Suprapubic skin (tissue), 4 donors: ENCODE measurements at regions not wholly inside any gene's neighbourhood (a gene's known extent, or its start where the extent isn't known, plus 50 kb on each side); places are given as distances from the start of the nearest gene placed in this dataset.

Experiments
- EP300 ChIP-seq: sonication (generic); formaldehyde crosslinking; IDR thresholded peaks from one replicate; pipeline ENCODE4 v1.6.1; 2017; ENCODE audit warnings: antibody characterized with exemption
- POLR2A ChIP-seq, 2 donors: fragments of 450-650 bp; IDR thresholded peaks; one replicate each; pipeline ENCODE4 v1.6.1; 2017; ENCODE audit warnings: antibody characterized with exemption in 2 of 2, mild to moderate bottlenecking in 2 of 2, moderate library complexity in 2 of 2
- POLR2AphosphoS5 ChIP-seq, 3 donors: sonication (generic); formaldehyde crosslinking; IDR thresholded peaks; one replicate each; pipeline ENCODE4 v1.6.1; 2017; ENCODE audit warnings: antibody characterized with exemption in 3 of 3
- TF ChIP-seq, protein P1 (sequence below), 2 donors: fragments of 200-600 bp in 1 of 2; fragments of 450-650 bp in 1 of 2; sonication (generic) in 1 of 2; IDR thresholded peaks; one replicate each; pipeline ENCODE4 v1.5.1; 2016 to 2019; ENCODE audit warnings: antibody characterized with exemption in 2 of 2, mild to moderate bottlenecking in 1 of 2, moderate library complexity in 1 of 2

DNA sequence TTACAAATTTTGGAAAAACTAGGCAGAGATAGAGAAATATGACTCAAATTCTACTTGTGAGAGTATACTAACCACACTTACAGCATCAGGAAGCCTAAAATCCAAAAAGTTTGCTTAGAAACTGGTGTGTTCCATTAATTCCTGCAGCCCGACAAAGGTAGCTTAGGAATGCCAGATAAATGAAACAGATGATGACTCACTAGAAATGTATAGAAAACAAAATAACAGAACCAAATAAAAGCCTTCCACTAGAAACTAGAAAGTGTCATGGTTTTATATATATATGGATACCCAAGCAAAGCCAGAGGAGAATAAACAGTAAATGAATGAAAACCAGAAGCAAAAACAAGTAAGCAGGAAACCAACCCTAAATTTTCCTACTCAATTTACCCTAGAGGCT, 272.2 kb upstream of the PRDM9 start:
- TF ChIP-seq, protein P1, sequence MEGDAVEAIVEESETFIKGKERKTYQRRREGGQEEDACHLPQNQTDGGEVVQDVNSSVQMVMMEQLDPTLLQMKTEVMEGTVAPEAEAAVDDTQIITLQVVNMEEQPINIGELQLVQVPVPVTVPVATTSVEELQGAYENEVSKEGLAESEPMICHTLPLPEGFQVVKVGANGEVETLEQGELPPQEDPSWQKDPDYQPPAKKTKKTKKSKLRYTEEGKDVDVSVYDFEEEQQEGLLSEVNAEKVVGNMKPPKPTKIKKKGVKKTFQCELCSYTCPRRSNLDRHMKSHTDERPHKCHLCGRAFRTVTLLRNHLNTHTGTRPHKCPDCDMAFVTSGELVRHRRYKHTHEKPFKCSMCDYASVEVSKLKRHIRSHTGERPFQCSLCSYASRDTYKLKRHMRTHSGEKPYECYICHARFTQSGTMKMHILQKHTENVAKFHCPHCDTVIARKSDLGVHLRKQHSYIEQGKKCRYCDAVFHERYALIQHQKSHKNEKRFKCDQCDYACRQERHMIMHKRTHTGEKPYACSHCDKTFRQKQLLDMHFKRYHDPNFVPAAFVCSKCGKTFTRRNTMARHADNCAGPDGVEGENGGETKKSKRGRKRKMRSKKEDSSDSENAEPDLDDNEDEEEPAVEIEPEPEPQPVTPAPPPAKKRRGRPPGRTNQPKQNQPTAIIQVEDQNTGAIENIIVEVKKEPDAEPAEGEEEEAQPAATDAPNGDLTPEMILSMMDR (IDR thresholded peaks at IDR 0.05) = no peak
- TF ChIP-seq POLR2AphosphoS5 (IDR thresholded peaks at IDR 0.05) = no peak
- no peak for TF ChIP-seq POLR2A (IDR thresholded peaks at IDR 0.05)
- no peak for TF ChIP-seq EP300
